ENCODE measurements at regions not wholly inside any gene's neighbourhood (a gene's known extent, or its start where the extent isn't known, plus 50 kb on each side); places are given as distances from the start of the nearest gene placed in this dataset.

GRCh38 chr4:52266537-52267137 lies 215.5 kb downstream of the SPATA18 start:
- Histone ChIP-seq H3K27me3 (no peaks in the 10 kb centered on the region), H3K4me1 (no peaks in the 10 kb centered on the region), H3K4me3 (no peak overlapping the region), H3K36me3 (no peaks in the 10 kb centered on the region), H3K27ac (no peak overlapping the region), H3K9me3 (no peaks in the 10 kb centered on the region)
- no peak for TF ChIP-seq POLR2A (IDR thresholded peaks at IDR 0.05)
- TF ChIP-seq CTCF (IDR thresholded peaks at IDR 0.05): no peak
- intact Hi-C loops (cut with DNase I): no loop called here
- no peak for DNase-seq

DNA sequence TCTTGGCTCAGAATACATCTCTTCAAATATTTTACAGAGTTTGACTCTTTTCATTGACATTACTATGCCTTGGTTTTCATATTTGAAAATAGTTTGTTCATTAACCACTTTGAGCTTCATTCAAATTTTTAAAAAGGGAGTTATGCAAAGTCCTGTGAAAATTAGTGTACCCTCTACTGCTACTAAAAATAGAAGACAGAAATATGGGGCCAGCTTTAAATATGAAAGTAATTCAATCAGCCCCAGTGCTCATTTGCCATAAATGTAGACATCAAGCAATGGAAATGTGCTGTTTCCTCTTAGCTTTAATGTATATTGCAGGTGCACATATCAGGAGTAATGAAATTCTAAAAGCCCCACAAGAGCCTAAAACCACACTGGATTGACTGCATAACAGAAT lies 218.7 kb downstream of the SPATA18 start:
- peaks cover 0 to 13% (median 0%) of the 10 kb centered on the region in 3 donors for H3K9me3 ChIP-seq
- no peaks in the 10 kb centered on the region for H3K36me3 ChIP-seq
- no peak for TF ChIP-seq CTCF (IDR thresholded peaks at IDR 0.05)
- no peak for TF ChIP-seq POLR2A (IDR thresholded peaks at IDR 0.05)
- no peak overlapping the region for H3K27ac ChIP-seq
- H3K27me3 ChIP-seq: no peaks in the 10 kb centered on the region
- H3K4me1 ChIP-seq: no peaks in the 10 kb centered on the region
- H3K4me3 ChIP-seq: no peak overlapping the region
- DNase-seq: no peak
- intact Hi-C loops (cut with DNase I): no loop called here

DNA sequence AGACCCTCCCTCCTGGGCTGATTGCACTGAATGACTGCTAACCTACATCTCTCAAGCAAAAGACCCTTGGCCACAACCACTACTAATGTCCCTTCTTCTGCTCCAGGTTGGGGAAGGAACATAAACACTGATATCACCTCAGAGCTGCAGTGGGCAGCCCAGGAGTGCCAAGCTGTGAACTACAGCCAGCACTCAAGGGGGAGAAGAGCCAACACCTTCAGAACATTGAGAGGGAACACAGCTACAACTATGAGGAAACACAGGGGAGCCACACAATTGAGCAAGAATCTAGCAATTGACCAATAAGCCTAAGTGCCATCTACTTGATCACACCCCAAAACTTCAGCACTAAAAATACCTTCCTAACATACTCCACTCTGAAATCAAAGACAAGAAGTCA lies 222.8 kb downstream of the SPATA18 start:
- Histone ChIP-seq H3K4me1 (no peaks in the 10 kb centered on the region), H3K4me3 (no peak overlapping the region), H3K27me3 (no peaks in the 10 kb centered on the region), H3K36me3 (no peaks in the 10 kb centered on the region), H3K9me3 (peaks cover 0 to 13% (median 0%) of the 10 kb centered on the region in 3 donors), H3K27ac (no peak overlapping the region)
- intact Hi-C loops (cut with DNase I): no loop called here
- DNase-seq: no peak
- TF ChIP-seq POLR2A (IDR thresholded peaks at IDR 0.05) (no peak), CTCF (IDR thresholded peaks at IDR 0.05) (no peak)

DNA sequence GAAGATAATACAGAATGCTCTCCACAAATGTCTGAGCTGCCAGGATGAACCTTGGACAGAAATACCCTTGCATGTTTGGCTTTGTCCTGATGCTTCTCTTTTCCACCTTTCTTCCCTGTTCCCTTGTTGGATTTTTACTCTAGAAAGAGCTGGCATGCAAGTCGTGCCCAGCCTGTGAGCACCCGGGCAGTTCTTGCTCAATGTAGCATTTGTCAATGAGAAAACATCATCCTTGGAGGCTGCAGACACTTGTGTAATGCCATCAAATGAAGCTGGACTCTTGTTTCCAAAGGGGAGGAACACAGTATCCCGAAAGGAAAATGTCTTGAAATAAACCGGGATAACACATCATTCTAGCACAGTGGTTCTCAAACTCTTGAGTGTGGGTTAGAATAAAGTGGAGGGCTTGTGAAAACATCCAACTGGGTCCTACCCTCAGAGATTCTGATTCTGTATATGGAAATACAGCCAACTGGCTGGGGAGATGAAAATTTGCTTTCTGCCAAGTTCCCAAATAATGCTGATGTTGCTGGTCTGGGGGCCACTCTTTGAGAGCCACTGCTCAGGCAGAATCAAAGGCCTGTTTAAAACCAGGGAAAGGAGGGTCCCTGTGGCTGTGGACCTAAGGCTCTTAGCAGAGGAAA lies 237.2 kb downstream of the SPATA18 start:
- Histone ChIP-seq H3K27me3 (no peaks in the 10 kb centered on the region), H3K4me3 (no peak overlapping the region), H3K36me3 (no peaks in the 10 kb centered on the region), H3K9me3 (no peaks in the 10 kb centered on the region), H3K4me1 (no peaks in the 10 kb centered on the region), H3K27ac (no peak overlapping the region)
- intact Hi-C loops (cut with DNase I): no loop called here
- DNase-seq: no peak
- TF ChIP-seq CTCF (IDR thresholded peaks at IDR 0.05): no peak
- TF ChIP-seq POLR2A (IDR thresholded peaks at IDR 0.05): no peak
- WGBS, 2 donors: 74 to 77% methylated on average over 4 of the region's 4 CpGs

- intact Hi-C loops (cut with DNase I): no loop called here
- Histone ChIP-seq H3K27me3 (no peaks in the 10 kb centered on the region), H3K27ac (no peak overlapping the region), H3K4me1 (no peaks in the 10 kb centered on the region), H3K9me3 (no peaks in the 10 kb centered on the region), H3K36me3 (no peaks in the 10 kb centered on the region), H3K4me3 (no peak overlapping the region)
- TF ChIP-seq CTCF (IDR thresholded peaks at IDR 0.05): no peak
- no peak for TF ChIP-seq POLR2A (IDR thresholded peaks at IDR 0.05)
- 45 to 58% methylated on average over 4 of the region's 4 CpGs for WGBS, 2 donors
- DNase-seq: no peak
These were observed 239.4 kb downstream of the SPATA18 start for GRCh38 chr4:52290466-52290865.

All from esophagus squamous epithelium (tissue), 5 donors.